ENCODE measurements at regions not wholly inside any gene's neighbourhood (a gene's known extent, or its start where the extent isn't known, plus 50 kb on each side); places are given as distances from the start of the nearest gene placed in this dataset.

DNA sequence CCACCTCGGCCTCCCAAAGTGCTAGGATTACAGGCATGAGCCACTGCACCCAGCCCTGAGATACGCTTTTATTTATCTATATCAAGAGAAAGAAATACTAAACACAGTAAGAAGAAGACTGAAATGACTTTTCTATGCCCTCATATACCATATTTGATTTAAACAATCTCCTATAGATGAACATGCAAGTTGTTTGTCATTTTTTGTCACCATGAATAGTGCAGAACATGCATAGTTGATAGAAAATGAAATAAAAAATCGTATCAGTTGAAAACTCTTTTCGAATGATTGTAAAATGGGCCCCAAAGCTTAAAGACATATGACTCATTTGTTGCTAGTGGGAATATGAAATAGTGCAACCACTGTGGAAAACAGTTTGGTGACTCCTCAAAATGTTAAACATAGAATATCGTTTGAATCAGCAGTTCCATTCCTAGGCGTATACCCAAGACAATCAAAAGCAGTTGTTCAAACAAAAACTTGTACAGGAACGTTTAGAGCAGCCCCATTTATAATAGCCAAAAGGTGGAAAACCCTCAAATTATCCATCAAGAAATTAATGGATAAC, 61.4 kb upstream of the ANKH start:
- no TSS peak for BruUV-seq (replicated peaks)
- CTCF ChIA-PET (ENCODE audit: low intra/inter-chr PET ratio): no interaction called here

More for the DNA sequence above, 61.4 kb upstream of the ANKH start:
- Histone ChIP-seq H3K27ac (ENCODE audit: extremely low read depth, low read depth, low read length) (no peak overlapping the region), H3K9me3 (replicated peaks; ENCODE audit: control insufficient read depth, insufficient read depth, low read depth, low read length) (no peaks in the 10 kb centered on the region), H3K4me1 (replicated peaks in 1 of 2; ENCODE audit: control insufficient read depth in 2 of 2, insufficient read depth in 2 of 2, low read length in 2 of 2) (no peaks in the 10 kb centered on the region), H3K9ac (ENCODE audit: insufficient read depth in 1 of 2, low read depth in 2 of 2, low read length in 2 of 2) (no peak overlapping the region), H3K79me2 (ENCODE audit: control insufficient read depth, insufficient read depth, low read length) (no peaks in the 10 kb centered on the region), H3K27me3 (ENCODE audit: control insufficient read depth in 2 of 2, insufficient read depth in 2 of 2, low read length in 2 of 2) (0 out of 5 replicates have a peak, but pooled peaks cover 0 to 4% of the 10 kb centered on the region in 2 experiments), H3K4me3 (no peak overlapping the region), H3K36me3 (ENCODE audit: control insufficient read depth, insufficient read depth, low read length) (no peaks in the 10 kb centered on the region), H3K9me1 (ENCODE audit: control insufficient read depth, insufficient read depth, low read length) (no peaks in the 10 kb centered on the region), H3K4me2 (ENCODE audit: insufficient read depth, low read length) (no peak overlapping the region), H4K20me1 (replicated peaks; ENCODE audit: control insufficient read depth, insufficient read depth, low read length) (no peaks in the 10 kb centered on the region), H2AFZ (ENCODE audit: low read depth, low read length) (no peak overlapping the region)
- TF ChIP-seq ZNF395 (CRISPR knock-in tag; IDR thresholded peaks at IDR 0.05) (no peak), KHSRP (IDR thresholded peaks at IDR 0.05) (no peak), ELF1 (tag; IDR thresholded peaks at IDR 0.05) (no peak), HIVEP1 (CRISPR knock-in tag; IDR thresholded peaks at IDR 0.05) (no peak), MEF2A (IDR thresholded peaks at IDR 0.05; ENCODE audit: control insufficient read depth, low read depth, low read length) (no peak), NCOA1 (IDR thresholded peaks at IDR 0.05; ENCODE audit: low read depth) (no peak), RUNX1 (IDR thresholded peaks at IDR 0.05; ENCODE audit: low read depth) (no peak), TCF7L2 (IDR thresholded peaks at IDR 0.05; ENCODE audit: low read depth, low read length) (no peak), MAFF (IDR thresholded peaks at IDR 0.05; ENCODE audit: low read length) (no peak), ETV1 (tag; conservative IDR thresholded peaks at IDR 0.05; ENCODE audit: low read depth) (no peak)
- TF ChIP-seq, protein P1, sequence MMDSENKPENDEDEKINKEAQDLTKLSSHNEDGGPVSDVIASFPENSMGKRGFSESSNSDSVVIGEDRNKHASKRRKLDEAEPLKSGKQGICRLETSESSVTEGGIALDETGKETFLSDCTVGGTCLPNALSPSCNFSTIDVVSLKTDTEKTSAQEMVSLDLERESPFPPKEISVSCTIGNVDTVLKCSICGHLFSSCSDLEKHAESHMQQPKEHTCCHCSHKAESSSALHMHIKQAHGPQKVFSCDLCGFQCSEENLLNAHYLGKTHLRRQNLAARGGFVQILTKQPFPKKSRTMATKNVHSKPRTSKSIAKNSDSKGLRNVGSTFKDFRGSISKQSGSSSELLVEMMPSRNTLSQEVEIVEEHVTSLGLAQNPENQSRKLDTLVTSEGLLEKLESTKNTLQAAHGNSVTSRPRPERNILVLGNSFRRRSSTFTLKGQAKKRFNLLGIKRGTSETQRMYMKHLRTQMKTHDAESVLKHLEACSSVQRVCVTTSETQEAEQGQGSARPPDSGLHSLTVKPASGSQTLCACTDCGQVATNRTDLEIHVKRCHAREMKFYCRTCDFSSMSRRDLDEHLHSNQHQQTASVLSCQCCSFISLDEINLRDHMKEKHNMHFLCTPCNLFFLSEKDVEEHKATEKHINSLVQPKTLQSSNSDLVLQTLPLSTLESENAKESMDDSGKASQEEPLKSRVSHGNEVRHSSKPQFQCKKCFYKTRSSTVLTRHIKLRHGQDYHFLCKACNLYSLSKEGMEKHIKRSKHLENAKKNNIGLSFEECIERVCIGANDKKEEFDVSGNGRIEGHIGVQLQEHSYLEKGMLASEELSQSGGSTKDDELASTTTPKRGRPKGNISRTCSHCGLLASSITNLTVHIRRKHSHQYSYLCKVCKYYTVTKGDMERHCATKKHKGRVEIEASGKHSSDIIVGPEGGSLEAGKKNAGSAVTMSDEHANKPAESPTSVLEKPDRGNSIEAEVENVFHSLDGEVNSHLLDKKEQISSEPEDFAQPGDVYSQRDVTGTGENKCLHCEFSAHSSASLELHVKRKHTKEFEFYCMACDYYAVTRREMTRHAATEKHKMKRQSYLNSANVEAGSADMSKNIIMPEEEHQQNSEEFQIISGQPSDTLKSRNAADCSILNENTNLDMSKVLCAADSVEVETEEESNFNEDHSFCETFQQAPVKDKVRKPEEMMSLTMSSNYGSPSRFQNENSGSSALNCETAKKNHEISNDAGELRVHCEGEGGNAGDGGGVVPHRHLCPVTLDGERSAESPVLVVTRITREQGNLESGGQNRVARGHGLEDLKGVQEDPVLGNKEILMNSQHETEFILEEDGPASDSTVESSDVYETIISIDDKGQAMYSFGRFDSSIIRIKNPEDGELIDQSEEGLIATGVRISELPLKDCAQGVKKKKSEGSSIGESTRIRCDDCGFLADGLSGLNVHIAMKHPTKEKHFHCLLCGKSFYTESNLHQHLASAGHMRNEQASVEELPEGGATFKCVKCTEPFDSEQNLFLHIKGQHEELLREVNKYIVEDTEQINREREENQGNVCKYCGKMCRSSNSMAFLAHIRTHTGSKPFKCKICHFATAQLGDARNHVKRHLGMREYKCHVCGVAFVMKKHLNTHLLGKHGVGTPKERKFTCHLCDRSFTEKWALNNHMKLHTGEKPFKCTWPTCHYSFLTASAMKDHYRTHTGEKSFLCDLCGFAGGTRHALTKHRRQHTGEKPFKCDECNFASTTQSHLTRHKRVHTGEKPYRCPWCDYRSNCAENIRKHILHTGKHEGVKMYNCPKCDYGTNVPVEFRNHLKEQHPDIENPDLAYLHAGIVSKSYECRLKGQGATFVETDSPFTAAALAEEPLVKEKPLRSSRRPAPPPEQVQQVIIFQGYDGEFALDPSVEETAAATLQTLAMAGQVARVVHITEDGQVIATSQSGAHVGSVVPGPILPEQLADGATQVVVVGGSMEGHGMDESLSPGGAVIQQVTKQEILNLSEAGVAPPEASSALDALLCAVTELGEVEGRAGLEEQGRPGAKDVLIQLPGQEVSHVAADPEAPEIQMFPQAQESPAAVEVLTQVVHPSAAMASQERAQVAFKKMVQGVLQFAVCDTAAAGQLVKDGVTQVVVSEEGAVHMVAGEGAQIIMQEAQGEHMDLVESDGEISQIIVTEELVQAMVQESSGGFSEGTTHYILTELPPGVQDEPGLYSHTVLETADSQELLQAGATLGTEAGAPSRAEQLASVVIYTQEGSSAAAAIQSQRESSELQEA (IDR thresholded peaks at IDR 0.05; ENCODE audit: low read depth): no peak
- intact Hi-C loops (cut with micrococcal nuclease): no loop called here
- ATAC-seq: no peak
- FAIRE-seq: no peak
- DNase-seq (ENCODE audit: extremely low read depth in 1 of 4, low spot score in 3 of 4): no peak
- POLR2A ChIA-PET: no interaction called here
- in situ Hi-C loops (cut with MboI): no loop called here
- 0% methylated on average over 7 of the region's 7 CpGs for WGBS (ENCODE audit: insufficient coverage, low coverage, missing lambda C conversion rate)

Data from K562 (cell line).